ENCODE measurements at regions not wholly inside any gene's neighbourhood (a gene's known extent, or its start where the extent isn't known, plus 50 kb on each side); places are given as distances from the start of the nearest gene placed in this dataset.

- Histone ChIP-seq H3K27me3 (no peaks in the 10 kb centered on the region), H3K27ac (replicated peaks in 1 of 4) (no peak overlapping the region), H3K4me1 (no peaks in the 10 kb centered on the region), H3K36me3 (no peaks in the 10 kb centered on the region), H3K9me3 (peaks cover 0 to 6% (median 2%) of the 10 kb centered on the region in 4 donors), H3K4me3 (no peak overlapping the region)
- TF ChIP-seq EP300 (IDR thresholded peaks at IDR 0.05) (no peak), POLR2AphosphoS5 (IDR thresholded peaks at IDR 0.05) (no peak), CTCF (IDR thresholded peaks at IDR 0.05) (no peak), POLR2A (IDR thresholded peaks at IDR 0.05; ENCODE audit: low read depth) (no peak)
- no peak for DNase-seq (ENCODE audit: extremely low spot score)
- WGBS: 93% methylated on average over 3 of the region's 3 CpGs
- intact Hi-C loops (cut with DNase I): no loop called here
Measured at GRCh38 chr5:82619097-82619496, 340.9 kb upstream of the RPS23 start.

GRCh38 chr5:82614706-82615105 is 336.6 kb upstream of the RPS23 start:
- H3K4me3 ChIP-seq: no peak overlapping the region
- intact Hi-C loops (cut with DNase I): no loop called here
- no peaks in the 10 kb centered on the region for H3K4me1 ChIP-seq
- DNase-seq (ENCODE audit: extremely low spot score): no peak
- H3K9me3 ChIP-seq: peaks cover 0 to 6% (median 2%) of the 10 kb centered on the region in 4 donors
- H3K36me3 ChIP-seq: no peaks in the 10 kb centered on the region
- H3K27me3 ChIP-seq: no peaks in the 10 kb centered on the region
- no peak overlapping the region for H3K27ac ChIP-seq (replicated peaks in 1 of 4)
- 88% methylated on average over 3 of the region's 3 CpGs for WGBS
- TF ChIP-seq POLR2AphosphoS5 (IDR thresholded peaks at IDR 0.05): no peak
- no peak for TF ChIP-seq POLR2A (IDR thresholded peaks at IDR 0.05; ENCODE audit: low read depth)
- no peak for TF ChIP-seq CTCF (IDR thresholded peaks at IDR 0.05)
- no peak for TF ChIP-seq EP300 (IDR thresholded peaks at IDR 0.05)

- H3K27ac ChIP-seq (replicated peaks in 1 of 4): no peak overlapping the region
- TF ChIP-seq POLR2A (IDR thresholded peaks at IDR 0.05; ENCODE audit: low read depth) (no peak), POLR2AphosphoS5 (IDR thresholded peaks at IDR 0.05) (no peak), EP300 (IDR thresholded peaks at IDR 0.05) (no peak), CTCF (IDR thresholded peaks at IDR 0.05) (no peak)
Measured at GRCh38 chr5:82613891-82614290, 335.7 kb upstream of the RPS23 start.

GRCh38 chr5:82610686-82611085 is 332.5 kb upstream of the RPS23 start:
- no peaks in the 10 kb centered on the region for H3K4me1 ChIP-seq
- no peak overlapping the region for H3K4me3 ChIP-seq
- H3K9me3 ChIP-seq: peaks cover 0 to 9% (median 0%) of the 10 kb centered on the region in 4 donors
- no peak overlapping the region for H3K27ac ChIP-seq (replicated peaks in 1 of 4)
- H3K27me3 ChIP-seq: no peaks in the 10 kb centered on the region
- DNase-seq (ENCODE audit: extremely low spot score): no peak
- TF ChIP-seq EP300 (IDR thresholded peaks at IDR 0.05): no peak
- no peak for TF ChIP-seq POLR2A (IDR thresholded peaks at IDR 0.05; ENCODE audit: low read depth)
- TF ChIP-seq CTCF (IDR thresholded peaks at IDR 0.05): no peak
- no peak for TF ChIP-seq POLR2AphosphoS5 (IDR thresholded peaks at IDR 0.05)
- H3K36me3 ChIP-seq: no peaks in the 10 kb centered on the region
- intact Hi-C loops (cut with DNase I): no loop called here
- 98% methylated on average over 3 of the region's 3 CpGs for WGBS

More at GRCh38 chr5:82613891-82614290, 335.7 kb upstream of the RPS23 start:
- Histone ChIP-seq H3K4me3 (no peak overlapping the region), H3K36me3 (no peaks in the 10 kb centered on the region), H3K9me3 (peaks cover 0 to 11% (median 0%) of the 10 kb centered on the region in 4 donors), H3K4me1 (no peaks in the 10 kb centered on the region), H3K27me3 (no peaks in the 10 kb centered on the region)
- intact Hi-C loops (cut with DNase I): no loop called here
- DNase-seq (ENCODE audit: extremely low spot score): no peak

- Histone ChIP-seq H3K4me1 (no peaks in the 10 kb centered on the region), H3K27me3 (no peaks in the 10 kb centered on the region), H3K27ac (replicated peaks in 1 of 4) (no peak overlapping the region), H3K36me3 (no peaks in the 10 kb centered on the region), H3K4me3 (no peak overlapping the region), H3K9me3 (peaks cover 0 to 9% (median 0%) of the 10 kb centered on the region in 4 donors)
- no peak for DNase-seq (ENCODE audit: extremely low spot score)
- TF ChIP-seq EP300 (IDR thresholded peaks at IDR 0.05): no peak
- TF ChIP-seq CTCF (IDR thresholded peaks at IDR 0.05): no peak
- TF ChIP-seq POLR2A (IDR thresholded peaks at IDR 0.05; ENCODE audit: low read depth): no peak
- TF ChIP-seq POLR2AphosphoS5 (IDR thresholded peaks at IDR 0.05): no peak
- intact Hi-C loops (cut with DNase I): no loop called here
- WGBS: 92% methylated on average over 2 of the region's 2 CpGs
Measured at GRCh38 chr5:82605441-82605973, 327.4 kb upstream of the RPS23 start.
